HUES64 (cell line): ENCODE measurements at regions not wholly inside any gene's neighbourhood (a gene's known extent, or its start where the extent isn't known, plus 50 kb on each side); places are given as distances from the start of the nearest gene placed in this dataset.

ENCODE experiments used
- H3K27ac ChIP-seq: 2 replicates; pipeline ENCODE4 v1.7.0; 2013; ENCODE audit warnings: low read depth, low read length, inconsistent platforms
- H3K27me3 ChIP-seq: 2 replicates; pipeline ENCODE4 v1.6.1; 2013; ENCODE audit warnings: mild to moderate bottlenecking, low read length; ENCODE audit not compliant: insufficient read depth
- H3K36me3 ChIP-seq: 2 replicates; pipeline ENCODE4 v1.6.1; 2013; ENCODE audit warnings: mild to moderate bottlenecking, low read length; ENCODE audit not compliant: insufficient read depth
- H3K4me1 ChIP-seq: 2 replicates; pipeline ENCODE4 v1.6.1; 2013; ENCODE audit warnings: mild to moderate bottlenecking, low read length, moderate library complexity; ENCODE audit not compliant: insufficient read depth
- H3K4me3 ChIP-seq: 2 replicates; pipeline ENCODE4 v1.5.1; 2013; ENCODE audit warnings: mild to moderate bottlenecking, low read length, moderate library complexity
- H3K9ac ChIP-seq: 2 replicates; pipeline ENCODE4 v1.6.1; 2013; ENCODE audit warnings: mild to moderate bottlenecking, low read depth, low read length
- H3K9me3 ChIP-seq: 2 replicates; pipeline ENCODE4 v1.6.1; 2013; ENCODE audit warnings: low read depth, low read length; ENCODE audit not compliant: insufficient read depth
- WGBS: fragments of 150-250, 120-280 bp; methylation state at CpG from one replicate; pipeline ENCODE4 v1.1.7; 2013; ENCODE audit warnings: missing lambda C conversion rate; 5-methylcytosine and 5-hydroxymethylcytosine counted together

- peaks cover 4% of the 10 kb centered on the region; the same call in 1 of the 2 replicates for H3K9me3 ChIP-seq
- peaks cover 11% of the 10 kb centered on the region for H3K4me1 ChIP-seq
- no peak overlapping the region for H3K27ac ChIP-seq
- no peaks in the 10 kb centered on the region for H3K27me3 ChIP-seq
- H3K36me3 ChIP-seq = no peaks in the 10 kb centered on the region
- H3K4me3 ChIP-seq = no peak overlapping the region
- no peak overlapping the region for H3K9ac ChIP-seq
Measured at GRCh38 chr2:188176620-188177019, 115.1 kb upstream of the GULP1 start.

GRCh38 chr2:188181067-188181838 is 110.4 kb upstream of the GULP1 start:
- no peak overlapping the region for H3K4me3 ChIP-seq

GRCh38 chr2:188181884-188182283 is 109.8 kb upstream of the GULP1 start:
- no peak overlapping the region for H3K9ac ChIP-seq
- 13% methylated on average over 1 of the region's 1 CpG for WGBS
- H3K36me3 ChIP-seq = no peaks in the 10 kb centered on the region
- peaks cover 18% of the 10 kb centered on the region for H3K4me1 ChIP-seq
- no peaks in the 10 kb centered on the region for H3K9me3 ChIP-seq
- H3K27ac ChIP-seq = no peak overlapping the region
- no peaks in the 10 kb centered on the region for H3K27me3 ChIP-seq
- no peak overlapping the region for H3K4me3 ChIP-seq

More at GRCh38 chr2:188181067-188181838, 110.4 kb upstream of the GULP1 start:
- H3K4me1 ChIP-seq = peaks cover 18% of the 10 kb centered on the region
- H3K36me3 ChIP-seq = no peaks in the 10 kb centered on the region
- no peak overlapping the region; the same call in 1 of the 2 replicates for H3K27ac ChIP-seq
- H3K9me3 ChIP-seq = no peaks in the 10 kb centered on the region
- 27% methylated on average over 4 of the region's 5 CpGs for WGBS
- H3K27me3 ChIP-seq = no peaks in the 10 kb centered on the region
- H3K9ac ChIP-seq = no peak overlapping the region

- no peaks in the 10 kb centered on the region for H3K4me1 ChIP-seq
- H3K36me3 ChIP-seq = no peaks in the 10 kb centered on the region
- H3K9ac ChIP-seq = no peak overlapping the region
- no peak overlapping the region for H3K27ac ChIP-seq
- no peak overlapping the region for H3K4me3 ChIP-seq
- H3K27me3 ChIP-seq = no peaks in the 10 kb centered on the region
- no peaks in the 10 kb centered on the region for H3K9me3 ChIP-seq
Measured at GRCh38 chr2:188187726-188188125, 103.9 kb upstream of the GULP1 start.

GRCh38 chr2:188189356-188189755 is 102.3 kb upstream of the GULP1 start:
- Histone ChIP-seq H3K4me1 (no peaks in the 10 kb centered on the region), H3K9ac (no peak overlapping the region), H3K27me3 (no peaks in the 10 kb centered on the region), H3K27ac (no peak overlapping the region), H3K36me3 (no peaks in the 10 kb centered on the region), H3K9me3 (no peaks in the 10 kb centered on the region), H3K4me3 (no peak overlapping the region)
- 80% methylated on average over 1 of the region's 3 CpGs for WGBS

- Histone ChIP-seq H3K9ac (no peak overlapping the region), H3K9me3 (no peaks in the 10 kb centered on the region), H3K4me3 (no peak overlapping the region), H3K36me3 (no peaks in the 10 kb centered on the region), H3K27ac (no peak overlapping the region), H3K27me3 (no peaks in the 10 kb centered on the region), H3K4me1 (peaks cover 11% of the 10 kb centered on the region)
- WGBS = no CpG with 5 or more reads among the region's 1 CpG
Measured at GRCh38 chr2:188193230-188193629, 98.4 kb upstream of the GULP1 start.

- Histone ChIP-seq H3K4me3 (no peak overlapping the region), H3K9ac (no peak overlapping the region), H3K9me3 (no peaks in the 10 kb centered on the region), H3K27me3 (no peaks in the 10 kb centered on the region), H3K36me3 (no peaks in the 10 kb centered on the region), H3K27ac (no peak overlapping the region), H3K4me1 (peaks cover 11% of the 10 kb centered on the region)
- WGBS = 94% methylated on average over 1 of the region's 2 CpGs
Measured at GRCh38 chr2:188196343-188197008, 95.2 kb upstream of the GULP1 start.

GRCh38 chr2:188199716-188200128 is 92.0 kb upstream of the GULP1 start:
- peaks cover 11% of the 10 kb centered on the region for H3K4me1 ChIP-seq
- no peak overlapping the region for H3K4me3 ChIP-seq
- H3K27ac ChIP-seq = no peak overlapping the region
- H3K36me3 ChIP-seq = no peaks in the 10 kb centered on the region
- no peaks in the 10 kb centered on the region for H3K9me3 ChIP-seq
- H3K27me3 ChIP-seq = no peaks in the 10 kb centered on the region
- no peak overlapping the region for H3K9ac ChIP-seq
- 84% methylated on average over 2 of the region's 3 CpGs for WGBS

GRCh38 chr2:188201639-188202038 is 90.0 kb upstream of the GULP1 start:
- Histone ChIP-seq H3K9ac (no peak overlapping the region), H3K9me3 (no peaks in the 10 kb centered on the region), H3K27ac (no peak overlapping the region), H3K4me1 (peaks cover 6% of the 10 kb centered on the region), H3K4me3 (no peak overlapping the region), H3K36me3 (no peaks in the 10 kb centered on the region), H3K27me3 (no peaks in the 10 kb centered on the region)
- 100% methylated on average over 2 of the region's 2 CpGs for WGBS

- no peaks in the 10 kb centered on the region for H3K4me1 ChIP-seq
- no peak overlapping the region for H3K4me3 ChIP-seq
- H3K27ac ChIP-seq = no peak overlapping the region
- H3K9ac ChIP-seq = no peak overlapping the region
- no peaks in the 10 kb centered on the region for H3K9me3 ChIP-seq
- no peaks in the 10 kb centered on the region for H3K36me3 ChIP-seq
- H3K27me3 ChIP-seq = no peaks in the 10 kb centered on the region
- no CpG with 5 or more reads among the region's 1 CpG for WGBS
Measured at GRCh38 chr2:188202777-188203176, 88.9 kb upstream of the GULP1 start.

GRCh38 chr2:188203776-188204175 is 87.9 kb upstream of the GULP1 start:
- no peaks in the 10 kb centered on the region for H3K36me3 ChIP-seq
- no peaks in the 10 kb centered on the region for H3K27me3 ChIP-seq
- 92% methylated on average over 2 of the region's 2 CpGs for WGBS
- H3K9ac ChIP-seq = no peak overlapping the region
- H3K4me3 ChIP-seq = no peak overlapping the region
- H3K9me3 ChIP-seq = no peaks in the 10 kb centered on the region
- no peaks in the 10 kb centered on the region for H3K4me1 ChIP-seq
- no peak overlapping the region for H3K27ac ChIP-seq
